Stimulated activated CD8-positive, alpha-beta memory T cell treated with anti-CD3 and anti-CD28 coated beads, Interleukin-15, amount 100 ng/mL, for 48 hours (primary cell): ENCODE measurements at regions not wholly inside any gene's neighbourhood (a gene's known extent, or its start where the extent isn't known, plus 50 kb on each side); places are given as distances from the start of the nearest gene placed in this dataset.

Source experiments
- DNase-seq, 2 donors: peaks; one replicate each; pipeline ENCODE4 v3.0.0-alpha.2; 2020; ENCODE audit warnings: low read depth in 2 of 2

GRCh38 chr4:121227341-121227792, 63.2 kb upstream of the TNIP3 start:
- no peak for DNase-seq

- DNase-seq: no peak
These were observed 62.2 kb upstream of the TNIP3 start for GRCh38 chr4:121226362-121226761.

GRCh38 chr4:121221608-121222007, 57.5 kb upstream of the TNIP3 start:
- no peak for DNase-seq

- DNase-seq: no peak
These were observed 57.1 kb upstream of the TNIP3 start for GRCh38 chr4:121221201-121221600.

GRCh38 chr4:121220698-121221097, 56.6 kb upstream of the TNIP3 start:
- DNase-seq: no peak

GRCh38 chr4:121219227-121219626, 55.1 kb upstream of the TNIP3 start:
- no peak for DNase-seq

- DNase-seq: no peak
These were observed 53.2 kb upstream of the TNIP3 start for GRCh38 chr4:121217351-121217750.

- no peak for DNase-seq
These were observed 52.3 kb upstream of the TNIP3 start for GRCh38 chr4:121216461-121216860.

GRCh38 chr4:121213940-121214339, 49.8 kb upstream of the TNIP3 start:
- no peak for DNase-seq
